GM12864 (cell line): ENCODE measurements at regions not wholly inside any gene's neighbourhood (a gene's known extent, or its start where the extent isn't known, plus 50 kb on each side); places are given as distances from the start of the nearest gene placed in this dataset.

Experiments used
- DNase-seq: peaks from one replicate; pipeline ENCODE4 v3.0.0-alpha.2; 2011; ENCODE audit warnings: low read depth
- H3K4me3 ChIP-seq: 2 replicates; pipeline ENCODE4 v1.5.1; 2011; ENCODE audit warnings: mild to moderate bottlenecking, low read depth, low read length, control low read depth
- TF ChIP-seq, protein P1 (sequence below): IDR thresholded peaks from 2 replicates; pipeline ENCODE4 v1.5.1; 2011; ENCODE audit warnings: low read depth, mild to moderate bottlenecking, moderate library complexity, low read length, control low read depth, inconsistent platforms; ENCODE audit errors: missing control alignments

DNA sequence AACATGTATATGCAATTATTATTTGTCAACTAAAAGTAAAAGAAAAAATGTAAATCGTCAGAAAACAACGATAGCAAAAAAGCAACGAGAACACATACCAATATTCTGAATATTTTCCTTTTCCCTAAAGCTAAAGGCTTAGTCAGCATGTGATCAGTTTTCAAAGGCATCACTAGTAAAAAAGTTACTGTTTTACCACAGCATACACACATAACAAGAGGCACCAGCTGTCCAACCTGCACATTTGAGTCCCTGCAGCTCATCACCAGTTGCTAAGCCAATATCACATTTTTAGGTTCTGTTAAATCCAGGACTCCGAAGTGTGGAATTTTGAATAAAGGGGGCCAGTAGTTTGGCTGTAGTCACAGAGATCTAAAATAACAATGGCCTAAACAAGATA, 203.8 kb downstream of the ADGRA3 start:
- TF ChIP-seq, protein P1, sequence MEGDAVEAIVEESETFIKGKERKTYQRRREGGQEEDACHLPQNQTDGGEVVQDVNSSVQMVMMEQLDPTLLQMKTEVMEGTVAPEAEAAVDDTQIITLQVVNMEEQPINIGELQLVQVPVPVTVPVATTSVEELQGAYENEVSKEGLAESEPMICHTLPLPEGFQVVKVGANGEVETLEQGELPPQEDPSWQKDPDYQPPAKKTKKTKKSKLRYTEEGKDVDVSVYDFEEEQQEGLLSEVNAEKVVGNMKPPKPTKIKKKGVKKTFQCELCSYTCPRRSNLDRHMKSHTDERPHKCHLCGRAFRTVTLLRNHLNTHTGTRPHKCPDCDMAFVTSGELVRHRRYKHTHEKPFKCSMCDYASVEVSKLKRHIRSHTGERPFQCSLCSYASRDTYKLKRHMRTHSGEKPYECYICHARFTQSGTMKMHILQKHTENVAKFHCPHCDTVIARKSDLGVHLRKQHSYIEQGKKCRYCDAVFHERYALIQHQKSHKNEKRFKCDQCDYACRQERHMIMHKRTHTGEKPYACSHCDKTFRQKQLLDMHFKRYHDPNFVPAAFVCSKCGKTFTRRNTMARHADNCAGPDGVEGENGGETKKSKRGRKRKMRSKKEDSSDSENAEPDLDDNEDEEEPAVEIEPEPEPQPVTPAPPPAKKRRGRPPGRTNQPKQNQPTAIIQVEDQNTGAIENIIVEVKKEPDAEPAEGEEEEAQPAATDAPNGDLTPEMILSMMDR: no peak
- no peak overlapping the region for H3K4me3 ChIP-seq
- no peak for DNase-seq

DNA sequence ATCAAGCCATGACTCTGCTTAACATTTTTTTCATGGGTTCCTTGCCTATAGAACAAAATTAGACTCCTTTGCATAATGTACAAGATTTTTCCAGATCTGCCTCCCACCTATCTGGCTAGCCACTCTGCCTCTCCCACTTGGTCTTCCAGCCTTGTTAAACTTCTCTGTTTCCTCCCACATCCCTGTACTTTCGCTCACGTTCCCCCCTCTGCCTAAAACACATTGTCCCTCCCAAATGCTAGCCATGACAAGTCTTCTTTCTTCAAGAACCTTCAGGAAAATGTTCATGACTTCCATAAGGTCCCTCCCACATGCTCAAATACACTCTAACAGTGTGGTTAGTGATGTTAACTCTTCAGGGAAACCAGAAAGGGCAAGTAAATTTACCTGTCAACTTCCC, 214.6 kb downstream of the ADGRA3 start:
- DNase-seq: no peak
- H3K4me3 ChIP-seq: no peak overlapping the region
- TF ChIP-seq, protein P1: no peak

DNA sequence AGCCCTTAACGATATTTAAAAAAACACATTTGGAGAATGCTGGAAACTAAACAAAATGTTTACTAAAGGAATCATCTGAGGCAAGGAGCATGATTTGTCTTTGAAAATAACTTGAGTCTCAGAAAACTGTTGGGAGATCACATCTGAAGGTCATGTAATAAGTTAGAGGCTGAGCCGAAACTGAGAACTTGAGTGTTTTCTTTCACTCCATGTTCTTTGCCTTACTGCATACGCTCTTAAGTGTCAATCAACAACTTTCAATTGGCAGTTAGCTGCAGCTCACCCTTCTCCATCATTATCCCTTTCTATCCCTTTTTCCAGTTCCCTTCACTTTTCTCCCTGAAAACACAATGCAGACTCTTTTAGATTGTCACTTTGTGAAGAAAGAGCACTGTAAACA, 216.2 kb downstream of the ADGRA3 start:
- TF ChIP-seq, protein P1: no peak
- no peak overlapping the region for H3K4me3 ChIP-seq
- DNase-seq: no peak

DNA sequence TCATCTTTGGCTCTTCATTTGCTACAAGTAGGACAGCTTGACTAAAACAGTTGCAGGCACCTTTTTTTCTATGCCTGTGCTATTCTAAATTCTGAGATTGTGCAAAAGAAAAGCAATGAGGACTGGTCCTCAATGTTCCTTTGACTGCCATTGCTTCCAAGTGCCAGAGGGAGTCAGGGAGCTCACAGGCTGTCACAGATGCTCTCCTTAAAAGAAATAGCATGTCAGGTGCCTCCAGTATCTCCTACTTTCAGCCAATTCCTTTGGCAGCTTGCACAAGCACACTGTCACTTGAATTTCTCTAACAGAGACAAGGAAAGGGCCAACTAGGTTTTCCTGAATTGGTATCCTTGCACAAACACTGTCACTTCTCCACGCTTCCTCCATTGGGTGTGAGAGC, 228.2 kb downstream of the ADGRA3 start:
- no peak overlapping the region for H3K4me3 ChIP-seq
- no peak for DNase-seq
- TF ChIP-seq, protein P1: no peak

DNA sequence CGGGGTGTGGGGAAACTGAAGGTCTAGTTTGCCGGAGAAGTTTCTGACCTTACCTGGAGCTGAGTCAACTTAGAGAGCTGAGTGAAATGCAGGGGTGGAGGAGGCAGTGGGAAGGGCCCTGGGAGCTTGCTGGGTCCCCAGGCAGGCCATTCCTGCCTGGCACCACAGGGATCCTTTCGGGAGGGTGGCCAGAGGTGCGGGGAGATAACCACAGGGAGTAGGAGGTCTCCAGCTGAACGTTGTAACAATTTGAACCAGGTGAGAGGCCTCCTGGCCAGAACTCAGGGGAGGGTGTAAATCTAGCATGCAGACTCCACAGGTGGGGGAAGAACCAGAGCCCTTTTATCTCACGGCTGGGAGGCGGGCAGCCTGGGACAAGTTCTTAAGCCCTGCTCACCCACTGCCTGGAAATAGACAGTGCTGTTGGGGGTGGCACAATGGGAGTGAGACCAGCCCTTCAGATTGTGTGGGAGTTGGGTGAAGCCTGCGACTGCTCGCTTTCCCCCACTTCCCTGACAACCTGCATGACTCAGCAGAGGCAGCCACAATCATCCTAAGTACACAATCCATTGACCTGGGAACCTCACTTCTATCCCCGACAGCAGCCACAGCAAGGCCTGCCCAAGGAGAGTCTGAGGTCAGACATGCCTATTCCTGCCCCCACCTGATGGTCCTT, 247.4 kb downstream of the ADGRA3 start:
- TF ChIP-seq, protein P1: no peak
- no peak for DNase-seq

DNA sequence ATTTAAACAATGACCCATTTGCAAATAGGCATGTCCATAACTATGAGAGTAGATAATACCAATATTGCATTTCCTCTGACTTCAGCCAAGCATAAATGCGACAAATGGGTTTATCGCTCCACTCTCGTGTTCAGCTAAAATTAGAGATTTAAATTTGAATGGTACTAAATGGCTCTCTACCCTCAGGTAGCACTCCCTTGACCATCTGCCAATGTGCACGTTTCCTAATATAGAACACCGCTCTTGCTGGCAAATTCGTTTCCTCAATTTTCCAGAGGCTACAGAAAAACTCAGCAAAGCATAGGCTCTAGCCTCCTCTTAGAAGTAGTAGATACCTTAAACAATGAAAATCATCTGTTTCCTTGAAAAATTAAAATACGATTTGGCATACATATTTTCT, 251.6 kb downstream of the ADGRA3 start:
- no peak overlapping the region for H3K4me3 ChIP-seq
- TF ChIP-seq, protein P1: no peak
- no peak for DNase-seq

More for the DNA sequence above, 247.4 kb downstream of the ADGRA3 start:
- no peak overlapping the region for H3K4me3 ChIP-seq

DNA sequence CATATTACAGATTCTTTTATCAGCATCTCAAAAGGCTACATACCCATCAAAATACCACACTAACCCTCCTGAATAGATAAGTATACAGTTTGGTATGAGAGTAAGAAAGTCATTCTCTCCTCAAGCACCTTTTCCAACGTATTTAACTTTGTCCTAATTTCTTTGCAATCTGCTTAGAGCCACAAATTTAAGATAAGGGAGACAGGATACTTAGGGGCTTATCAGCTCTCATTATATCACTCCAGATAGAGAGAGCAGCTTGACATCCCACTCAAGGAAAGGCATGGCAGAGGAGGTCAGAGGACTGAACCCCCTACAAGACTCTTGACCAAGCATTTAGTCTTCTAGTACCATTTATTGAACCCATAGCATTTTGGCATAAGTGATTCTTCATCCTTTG, 262.4 kb downstream of the ADGRA3 start:
- no peak overlapping the region for H3K4me3 ChIP-seq
- TF ChIP-seq, protein P1: no peak
- no peak for DNase-seq
